Amygdala (tissue), 56 donors: ENCODE measurements at regions not wholly inside any gene's neighbourhood (a gene's known extent, or its start where the extent isn't known, plus 50 kb on each side); places are given as distances from the start of the nearest gene placed in this dataset.

Experiments used
- DNase-seq, 56 donors: peaks; one replicate each; lab custom pipeline; 2025; lab: John Stamatoyannopoulos, UW

DNA sequence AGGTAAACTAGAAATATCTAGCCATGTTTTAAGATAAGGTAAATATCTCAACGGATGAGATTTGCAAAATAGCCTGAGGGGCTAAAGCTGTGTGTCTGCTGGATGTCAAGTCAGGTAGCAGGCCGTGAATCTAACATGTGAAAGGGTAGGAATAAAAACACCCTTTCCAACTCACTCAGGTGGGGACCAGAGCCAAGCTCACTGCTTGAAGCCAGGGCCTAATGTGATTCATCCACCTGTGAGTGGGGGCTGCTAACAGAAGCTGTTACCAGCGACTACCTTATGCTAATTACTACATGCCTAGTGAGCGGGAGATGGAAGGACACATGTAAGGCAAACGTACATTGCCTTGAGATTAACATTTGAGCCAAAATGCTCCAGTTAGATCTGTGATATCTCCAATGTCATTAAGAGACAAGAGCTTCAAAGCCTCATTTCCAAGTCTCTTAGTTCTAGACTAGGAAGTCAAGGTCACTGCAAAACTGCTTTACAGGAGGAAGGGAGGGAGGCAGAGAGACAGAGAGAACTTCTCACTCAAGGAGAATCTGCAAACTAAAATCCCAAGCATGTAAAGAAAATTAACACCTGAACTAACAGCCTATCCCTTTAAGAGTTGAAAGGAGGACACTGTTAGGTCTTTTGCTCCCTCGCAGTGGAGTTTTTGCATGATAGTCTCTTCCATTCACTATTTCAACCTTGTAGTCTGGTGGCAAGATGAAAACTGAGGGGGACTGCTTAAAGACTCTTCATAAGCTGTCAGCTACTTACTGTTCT lies 141.6 kb upstream of the RPS23 start:
- DNase-seq, result no peak

DNA sequence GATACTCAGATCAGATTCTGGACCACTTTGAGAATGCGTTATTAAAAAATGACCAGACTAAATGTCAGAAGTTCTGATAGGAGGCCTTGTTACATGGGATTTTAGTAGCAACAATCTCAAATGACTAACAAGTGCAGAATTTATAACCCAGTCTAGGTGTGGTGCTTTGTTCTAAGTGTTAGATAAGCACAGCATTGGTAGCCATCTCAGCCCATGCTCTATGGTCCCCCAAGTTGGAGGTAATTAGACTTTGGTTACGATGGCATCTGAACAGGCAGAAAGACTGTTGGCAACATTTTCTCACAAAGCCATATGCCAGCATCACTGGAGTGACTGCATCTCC lies 140.4 kb upstream of the RPS23 start:
- no peak for DNase-seq

GRCh38 chr5:82417776-82418607 lies 139.8 kb upstream of the RPS23 start:
- no peak for DNase-seq

- DNase-seq, result no peak
Observed at GRCh38 chr5:82416512-82416911, 138.4 kb upstream of the RPS23 start.

DNA sequence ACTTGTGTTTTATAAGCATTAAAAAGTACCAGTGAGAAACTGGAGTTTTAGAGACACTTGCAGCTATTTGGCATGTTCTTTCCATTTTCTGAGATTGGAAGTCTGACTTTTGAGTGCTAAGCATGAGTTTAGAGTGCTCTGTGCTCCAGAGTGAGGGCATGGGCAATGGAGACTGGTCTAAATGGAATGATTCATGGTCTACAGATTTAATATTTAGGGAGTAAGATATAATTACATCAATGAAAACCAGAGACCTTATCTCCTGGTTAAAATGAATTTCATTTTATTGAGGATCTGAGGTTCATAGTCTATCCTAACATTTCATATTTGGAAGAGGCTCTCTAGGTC lies 135.9 kb upstream of the RPS23 start:
- DNase-seq, result no peak

- no peak for DNase-seq
Observed at GRCh38 chr5:82413302-82414040, 135.3 kb upstream of the RPS23 start.

DNA sequence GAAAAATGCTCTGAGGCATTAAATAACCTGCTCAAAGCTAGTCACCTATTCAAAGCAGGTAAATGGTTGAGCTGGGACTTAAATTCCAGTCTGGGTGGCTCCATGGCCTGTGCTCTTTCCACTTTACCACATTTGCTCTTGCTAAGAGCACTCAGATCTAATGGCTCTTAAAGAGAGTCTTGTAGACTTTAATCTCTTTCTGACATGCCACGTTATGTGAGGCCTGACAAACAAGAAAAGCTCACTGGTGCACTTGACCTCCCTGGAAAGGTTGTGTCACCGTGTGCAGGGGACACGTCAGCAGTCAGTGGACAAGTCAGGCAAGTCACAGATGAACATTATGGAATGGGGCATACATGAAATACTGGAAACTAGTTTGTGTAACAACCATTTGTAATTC lies 129.9 kb upstream of the RPS23 start:
- no peak for DNase-seq

GRCh38 chr5:82406205-82406773 lies 128.1 kb upstream of the RPS23 start:
- no peak for DNase-seq

DNA sequence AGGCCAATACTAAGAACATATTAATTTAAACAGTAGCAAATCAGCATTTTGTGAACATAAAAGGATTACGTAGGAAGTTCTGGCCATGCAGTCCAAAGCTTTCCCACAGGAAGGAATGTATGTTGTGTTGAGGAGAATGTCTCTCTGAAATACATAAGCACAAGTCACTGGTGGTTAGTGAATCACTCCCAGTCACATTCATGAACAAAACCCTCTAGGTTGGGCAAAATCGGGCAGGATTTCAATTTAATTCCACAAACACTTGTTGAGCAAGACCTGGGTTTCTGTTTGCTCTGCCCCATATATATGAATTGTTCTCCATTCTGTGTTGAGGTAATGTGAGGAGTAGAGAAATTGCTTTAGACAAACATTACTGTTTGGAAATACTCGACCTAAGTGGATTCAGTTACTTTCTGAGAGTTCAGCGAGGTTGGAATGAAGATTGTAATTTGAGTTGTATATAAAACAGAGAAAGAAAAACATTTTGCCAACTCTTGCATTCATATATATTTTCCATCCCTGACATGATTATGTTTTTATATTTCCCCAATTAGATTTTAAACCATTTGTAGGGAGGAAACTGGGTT lies 127.6 kb upstream of the RPS23 start:
- DNase-seq, result no peak

DNA sequence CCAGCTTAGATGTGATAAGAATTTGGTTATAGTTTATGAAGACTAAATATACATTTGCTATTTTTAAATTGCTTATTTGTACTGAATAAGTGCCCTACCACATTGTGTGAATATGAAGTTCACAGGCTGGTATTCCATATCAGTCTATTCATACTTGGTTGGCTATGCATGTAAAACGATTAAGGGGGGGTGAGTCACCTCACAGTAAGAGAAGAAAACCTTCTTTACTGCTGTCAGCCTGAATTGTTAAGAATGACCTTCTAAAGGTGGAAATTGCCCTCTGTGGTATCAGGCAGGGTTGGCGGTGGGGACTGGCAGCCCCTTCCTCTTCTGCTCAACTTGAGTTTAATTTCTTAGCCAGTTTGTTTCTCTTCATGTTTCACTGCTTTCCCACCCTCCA lies 127.0 kb upstream of the RPS23 start:
- DNase-seq, result no peak

- DNase-seq, result no peak
Observed at GRCh38 chr5:82404382-82404945, 126.3 kb upstream of the RPS23 start.

DNA sequence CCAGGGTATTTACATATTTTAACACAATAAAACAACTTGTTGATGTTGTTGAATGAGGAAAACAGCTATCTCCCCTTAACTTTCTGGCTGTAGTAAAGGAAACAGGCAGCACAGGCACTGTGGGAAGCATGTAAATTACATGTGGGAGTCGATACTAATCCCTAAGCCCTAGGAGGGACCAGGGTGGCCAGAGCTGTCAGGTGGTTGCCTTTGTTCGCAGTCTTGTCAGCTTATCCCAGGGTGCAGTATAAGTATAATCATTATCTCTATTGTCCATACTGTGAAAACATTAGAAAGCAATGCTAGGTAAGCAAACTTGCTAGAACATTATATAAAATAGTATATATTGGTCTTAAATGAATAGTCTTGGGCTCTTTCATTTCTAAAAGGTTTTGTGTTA lies 125.6 kb upstream of the RPS23 start:
- DNase-seq, result no peak

GRCh38 chr5:82403026-82403425 lies 124.9 kb upstream of the RPS23 start:
- DNase-seq, result no peak

- DNase-seq, result no peak
Observed at GRCh38 chr5:82399111-82399510, 121.0 kb upstream of the RPS23 start.

DNA sequence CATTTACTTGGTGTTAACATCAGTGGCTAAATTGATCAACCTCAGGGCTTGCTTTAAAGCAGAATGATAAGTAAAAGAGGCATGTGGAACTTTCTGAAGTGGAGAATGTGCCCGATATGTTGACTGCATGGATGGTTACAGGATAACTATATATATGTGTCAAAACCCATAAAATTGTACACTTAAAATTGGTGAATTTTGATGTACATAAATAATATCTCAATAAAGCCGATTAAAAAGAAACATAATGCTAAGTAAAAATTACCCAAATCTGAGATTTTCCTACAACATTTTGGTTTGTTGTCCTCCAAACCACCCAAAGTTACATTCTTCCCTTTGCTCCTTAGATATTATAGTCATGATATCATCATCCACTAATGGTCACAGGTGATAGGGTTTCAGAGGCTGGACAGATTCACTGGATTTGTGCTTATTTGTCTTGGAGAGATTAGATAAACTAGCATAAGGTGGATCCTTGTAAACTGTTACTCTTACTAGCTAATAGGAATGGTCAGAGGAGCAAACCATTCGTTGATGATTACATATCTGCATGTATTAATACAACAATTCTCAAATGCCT lies 119.7 kb upstream of the RPS23 start:
- no peak for DNase-seq

DNA sequence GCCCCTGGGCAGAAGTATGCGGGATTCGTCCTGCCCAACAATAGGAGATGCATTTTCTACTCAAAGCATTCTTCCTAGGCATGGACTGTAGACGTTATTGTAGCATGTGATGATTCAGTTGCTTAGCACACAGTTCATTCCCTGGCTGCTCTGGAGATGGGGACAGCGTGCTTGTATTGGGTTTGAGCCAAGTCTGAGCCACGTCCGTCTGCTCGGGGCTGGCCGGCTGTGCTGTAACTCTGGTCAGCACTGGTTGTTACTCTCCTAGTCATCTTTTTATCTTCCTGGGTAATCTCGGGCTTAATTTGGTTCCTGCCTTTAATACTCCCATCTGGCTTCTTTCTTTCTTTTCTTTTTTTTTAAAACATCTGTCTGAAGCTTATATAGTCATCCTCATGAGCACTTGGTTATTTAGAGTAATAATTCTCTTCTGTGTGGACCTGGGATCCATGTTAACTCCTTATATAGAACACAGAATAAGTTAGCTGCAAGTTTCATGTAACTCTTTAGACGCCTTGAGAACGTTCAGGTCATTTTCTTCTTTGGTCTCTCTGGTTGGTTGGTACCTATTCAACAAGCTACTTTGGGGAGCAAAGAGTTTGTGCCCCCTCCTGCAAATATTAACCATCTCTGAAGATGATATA lies 118.8 kb upstream of the RPS23 start:
- peak in 28 of 56 donors; percentile 0 to 57 (median 12) for DNase-seq

DNA sequence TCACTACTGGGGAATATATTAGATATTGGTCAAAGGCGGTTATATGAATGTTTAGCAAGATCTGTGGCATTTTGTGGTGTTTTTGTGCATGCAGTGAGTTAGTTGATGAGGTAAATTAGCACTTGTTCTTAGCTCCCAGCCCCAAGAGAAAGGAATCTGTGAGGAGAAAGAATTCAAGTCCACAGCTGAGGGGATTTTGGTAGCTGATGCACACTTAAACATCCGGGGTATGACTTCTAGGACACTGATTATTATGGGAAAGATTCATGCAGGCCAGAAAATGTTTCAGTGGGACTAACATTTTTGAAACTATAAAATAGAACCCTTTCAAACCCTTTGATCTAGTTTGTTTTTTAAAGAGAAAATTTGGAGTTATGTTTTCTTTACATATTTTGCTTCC lies 118.2 kb upstream of the RPS23 start:
- DNase-seq, result no peak

DNA sequence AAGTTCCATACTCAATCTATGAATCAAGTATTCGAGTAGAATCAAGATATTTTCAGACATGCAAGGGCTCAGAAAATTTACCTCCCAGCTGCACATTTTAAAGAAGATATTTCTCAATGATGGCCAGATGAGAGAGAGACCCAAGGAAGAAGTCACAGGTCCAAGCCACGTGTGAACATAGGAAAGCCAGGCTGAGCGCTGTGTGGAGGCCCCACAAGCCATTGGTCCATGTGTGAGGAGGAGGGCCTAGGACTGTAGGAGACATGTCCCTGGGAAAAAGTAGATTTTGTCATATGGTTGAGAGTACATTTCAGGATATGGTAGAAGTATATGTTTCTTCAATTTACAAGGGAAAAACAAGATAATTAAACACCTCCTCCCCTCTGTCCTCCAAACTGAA lies 115.8 kb upstream of the RPS23 start:
- no peak for DNase-seq

- no peak for DNase-seq
Observed at GRCh38 chr5:82390088-82390487, 111.9 kb upstream of the RPS23 start.

DNA sequence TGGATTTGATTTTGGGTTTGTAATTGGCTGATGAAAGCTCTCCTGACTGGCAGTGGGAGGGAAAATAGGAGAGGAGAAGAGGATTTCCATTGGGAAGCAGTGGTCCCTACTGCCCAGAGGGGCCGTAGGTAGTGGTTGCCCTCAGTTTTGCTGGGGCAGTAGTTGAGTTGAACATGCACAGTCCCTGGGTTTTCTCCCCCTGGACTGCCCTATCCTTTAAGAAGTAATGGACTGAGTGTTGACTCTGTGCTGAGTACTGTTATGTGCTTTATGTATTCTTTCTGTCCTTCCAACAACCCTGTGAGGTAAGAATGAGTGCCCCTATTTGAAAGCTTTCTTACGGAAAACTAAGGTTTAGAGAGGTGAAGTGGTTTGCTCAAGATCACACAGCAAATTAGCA lies 111.2 kb upstream of the RPS23 start:
- no peak for DNase-seq
